HUES6 (cell line): ENCODE measurements at regions not wholly inside any gene's neighbourhood (a gene's known extent, or its start where the extent isn't known, plus 50 kb on each side); places are given as distances from the start of the nearest gene placed in this dataset.

Experiments
- H3K27ac ChIP-seq: 2 replicates; pipeline ENCODE4 v1.7.0; 2013; ENCODE audit warnings: low read depth, mild to moderate bottlenecking, low read length, inconsistent platforms
- H3K27me3 ChIP-seq: 2 replicates; pipeline ENCODE4 v1.6.1; 2013; ENCODE audit warnings: low read length; ENCODE audit not compliant: control insufficient read depth, insufficient read depth
- H3K36me3 ChIP-seq: 2 replicates; pipeline ENCODE4 v1.6.1; 2013; ENCODE audit warnings: low read length; ENCODE audit not compliant: control insufficient read depth, insufficient read depth
- H3K4me1 ChIP-seq: 2 replicates; pipeline ENCODE4 v1.6.1; 2013; ENCODE audit warnings: low read length; ENCODE audit not compliant: control insufficient read depth, insufficient read depth
- H3K4me3 ChIP-seq: 2 replicates; pipeline ENCODE4 v1.5.1; 2013; ENCODE audit warnings: low read depth, low read length
- H3K9ac ChIP-seq: one replicate; pipeline ENCODE4 v1.6.1; 2013; ENCODE audit warnings: mild to moderate bottlenecking, low read length
- H3K9me3 ChIP-seq: 2 replicates; pipeline ENCODE4 v1.6.1; 2013; ENCODE audit warnings: low read depth, low read length; ENCODE audit not compliant: control insufficient read depth, insufficient read depth

- no peaks in the 10 kb centered on the region for H3K9me3 ChIP-seq
- H3K4me1 ChIP-seq: no peaks in the 10 kb centered on the region
- no peaks in the 10 kb centered on the region for H3K27me3 ChIP-seq
- H3K36me3 ChIP-seq: no peaks in the 10 kb centered on the region
- no peak overlapping the region for H3K9ac ChIP-seq
- no peak overlapping the region for H3K4me3 ChIP-seq
- H3K27ac ChIP-seq: no peak overlapping the region
Observed at GRCh38 chr2:153197402-153198386, 280.9 kb downstream of the RPRM start.

- no peak overlapping the region for H3K27ac ChIP-seq
- no peaks in the 10 kb centered on the region for H3K36me3 ChIP-seq
- no peaks in the 10 kb centered on the region for H3K4me1 ChIP-seq
- H3K9me3 ChIP-seq: no peaks in the 10 kb centered on the region
- H3K4me3 ChIP-seq: no peak overlapping the region
- no peaks in the 10 kb centered on the region for H3K27me3 ChIP-seq
- H3K9ac ChIP-seq: no peak overlapping the region
Observed at GRCh38 chr2:153196378-153197058, 282.0 kb downstream of the RPRM start.

DNA sequence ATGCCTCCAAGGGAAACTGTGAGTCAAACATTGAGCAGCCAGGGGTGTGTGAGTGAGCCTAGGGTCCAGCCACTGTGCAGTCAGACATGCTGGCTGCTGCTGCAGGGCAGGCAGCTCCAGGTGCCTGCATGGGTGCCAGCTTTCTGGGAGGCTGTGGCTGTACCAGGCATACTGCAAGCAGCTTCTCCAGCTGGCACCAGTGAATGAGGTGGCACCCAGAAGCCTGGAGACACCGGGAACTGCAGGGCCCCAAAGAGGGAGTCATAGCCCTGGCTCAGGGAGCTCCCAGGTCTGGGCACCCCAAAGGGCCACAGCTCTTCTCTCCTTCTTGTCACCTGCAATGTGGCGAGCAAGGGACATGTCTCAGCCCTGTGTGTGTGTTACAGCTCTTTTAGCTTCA, 283.2 kb downstream of the RPRM start:
- no peak overlapping the region for H3K9ac ChIP-seq

DNA sequence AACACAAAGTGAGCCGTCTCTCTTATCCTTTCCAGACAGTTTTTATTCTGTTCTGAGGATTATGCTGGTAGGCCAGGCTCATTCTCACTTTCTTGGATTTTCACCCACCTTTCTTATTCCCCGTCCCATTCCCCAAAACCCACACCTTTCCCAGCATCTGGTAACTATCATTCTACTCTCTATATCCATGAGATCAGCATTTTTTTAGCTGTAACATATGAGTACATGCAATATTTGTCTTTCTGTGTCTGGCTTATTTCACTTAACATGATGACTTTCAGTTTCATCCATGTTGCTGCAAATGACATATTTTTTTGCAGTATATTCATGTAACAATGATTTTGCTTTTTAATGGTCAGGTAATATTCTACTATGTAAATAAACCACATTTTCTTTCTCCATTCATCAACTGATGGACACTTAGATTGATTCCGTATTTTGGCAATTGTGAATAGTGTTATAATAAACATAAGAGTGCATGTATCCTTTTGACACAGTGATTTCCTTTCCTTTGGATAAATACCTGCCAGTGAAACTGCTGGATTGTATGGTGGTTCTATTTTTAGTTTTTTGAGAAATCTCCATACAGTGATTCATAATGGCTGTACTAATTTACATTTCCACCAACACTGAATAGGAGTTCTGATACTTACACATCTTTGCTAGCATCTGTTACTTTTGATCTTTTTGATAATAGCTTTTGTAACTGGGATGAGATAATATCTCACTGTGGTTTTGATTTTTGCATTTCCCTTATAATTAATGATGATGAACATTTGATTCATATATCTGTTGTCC, 289.3 kb downstream of the RPRM start:
- Histone ChIP-seq H3K9ac (no peak overlapping the region), H3K4me3 (no peak overlapping the region), H3K9me3 (peaks cover 3% of the 10 kb centered on the region; the same call in 1 of the 2 replicates), H3K4me1 (no peaks in the 10 kb centered on the region), H3K27ac (no peak overlapping the region), H3K27me3 (no peaks in the 10 kb centered on the region), H3K36me3 (no peaks in the 10 kb centered on the region)

More for the DNA sequence above, 283.2 kb downstream of the RPRM start:
- H3K4me3 ChIP-seq: no peak overlapping the region
- H3K36me3 ChIP-seq: no peaks in the 10 kb centered on the region
- H3K27ac ChIP-seq: no peak overlapping the region
- no peaks in the 10 kb centered on the region for H3K27me3 ChIP-seq
- H3K4me1 ChIP-seq: no peaks in the 10 kb centered on the region
- H3K9me3 ChIP-seq: no peaks in the 10 kb centered on the region

DNA sequence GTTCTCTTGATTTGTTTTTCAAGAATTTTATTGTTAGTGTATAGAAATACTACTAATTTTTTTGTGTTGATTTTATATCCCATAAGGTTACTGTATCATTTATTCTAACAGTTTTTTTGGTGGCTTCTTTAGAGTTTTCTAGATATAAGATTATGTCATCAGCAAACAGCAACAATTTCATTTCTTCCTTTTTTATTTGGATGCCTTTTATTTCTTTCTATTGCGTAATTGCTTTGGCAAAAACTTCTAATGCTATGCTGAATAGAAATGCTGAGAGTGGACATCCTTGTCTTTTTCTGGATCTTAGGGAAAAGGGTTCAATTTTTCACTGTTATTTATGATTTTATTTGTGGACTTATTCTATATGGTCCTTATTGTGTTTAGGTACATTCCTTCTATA, 298.8 kb downstream of the RPRM start:
- no peak overlapping the region for H3K9ac ChIP-seq
- no peaks in the 10 kb centered on the region for H3K27me3 ChIP-seq
- H3K4me3 ChIP-seq: no peak overlapping the region
- H3K36me3 ChIP-seq: no peaks in the 10 kb centered on the region
- no peaks in the 10 kb centered on the region for H3K9me3 ChIP-seq
- H3K27ac ChIP-seq: no peak overlapping the region
- H3K4me1 ChIP-seq: no peaks in the 10 kb centered on the region

- Histone ChIP-seq H3K27me3 (no peaks in the 10 kb centered on the region), H3K9ac (no peak overlapping the region), H3K4me1 (no peaks in the 10 kb centered on the region), H3K27ac (no peak overlapping the region), H3K36me3 (no peaks in the 10 kb centered on the region), H3K9me3 (no peaks in the 10 kb centered on the region), H3K4me3 (no peak overlapping the region)
Observed at GRCh38 chr2:153169609-153170008, 309.0 kb downstream of the RPRM start.

DNA sequence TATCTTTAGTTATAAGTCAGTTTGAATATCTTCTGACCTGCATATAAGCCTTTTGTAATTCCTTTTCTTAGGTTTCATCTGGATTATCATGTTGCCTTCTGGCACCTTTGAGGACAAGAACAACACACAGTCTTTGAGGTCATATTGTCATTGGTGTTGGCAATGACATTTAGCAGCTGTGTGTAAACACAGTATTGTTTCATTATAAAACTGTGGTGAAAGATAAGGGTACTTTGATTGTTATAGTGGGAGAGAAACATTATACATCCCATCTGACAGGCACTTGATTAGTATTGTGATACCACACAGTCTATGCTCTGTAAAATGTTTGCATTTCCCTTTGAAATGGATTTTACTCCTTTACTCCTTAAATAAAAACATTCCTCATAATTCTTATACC, 313.5 kb downstream of the RPRM start:
- Histone ChIP-seq H3K27me3 (no peaks in the 10 kb centered on the region), H3K4me1 (no peaks in the 10 kb centered on the region), H3K27ac (no peak overlapping the region), H3K36me3 (no peaks in the 10 kb centered on the region), H3K4me3 (no peak overlapping the region), H3K9ac (no peak overlapping the region), H3K9me3 (no peaks in the 10 kb centered on the region)

DNA sequence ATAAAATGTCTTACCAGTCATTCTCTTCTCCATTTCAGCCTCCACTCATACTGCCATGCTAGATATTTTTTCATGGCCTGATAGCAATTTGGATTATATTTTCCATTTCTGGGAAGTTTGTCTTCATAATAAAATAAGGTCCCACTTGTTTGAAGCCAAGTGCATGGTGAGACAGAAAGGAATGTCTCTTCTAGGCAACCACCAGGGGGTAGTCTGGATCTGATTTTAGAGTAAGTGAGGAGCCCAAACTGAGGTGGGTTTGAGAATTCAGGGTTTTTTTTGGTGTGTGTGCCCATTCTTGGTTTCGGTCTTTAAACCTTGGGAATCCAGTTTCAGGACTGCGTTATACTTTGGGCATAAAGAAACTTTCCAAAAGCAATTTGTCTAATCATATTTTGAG, 315.5 kb downstream of the RPRM start:
- Histone ChIP-seq H3K9ac (no peak overlapping the region), H3K27ac (no peak overlapping the region), H3K36me3 (no peaks in the 10 kb centered on the region), H3K4me3 (no peak overlapping the region), H3K4me1 (no peaks in the 10 kb centered on the region), H3K9me3 (no peaks in the 10 kb centered on the region), H3K27me3 (no peaks in the 10 kb centered on the region)

- Histone ChIP-seq H3K27me3 (no peaks in the 10 kb centered on the region), H3K27ac (no peak overlapping the region), H3K36me3 (no peaks in the 10 kb centered on the region), H3K4me1 (no peaks in the 10 kb centered on the region), H3K4me3 (no peak overlapping the region), H3K9ac (no peak overlapping the region), H3K9me3 (no peaks in the 10 kb centered on the region)
Observed at GRCh38 chr2:153156743-153157142, 321.8 kb downstream of the RPRM start.

GRCh38 chr2:153152036-153152435, 326.5 kb downstream of the RPRM start:
- H3K4me1 ChIP-seq: no peaks in the 10 kb centered on the region
- H3K27me3 ChIP-seq: no peaks in the 10 kb centered on the region
- H3K27ac ChIP-seq: no peak overlapping the region
- H3K9me3 ChIP-seq: no peaks in the 10 kb centered on the region
- no peak overlapping the region for H3K4me3 ChIP-seq
- H3K9ac ChIP-seq: no peak overlapping the region
- no peaks in the 10 kb centered on the region for H3K36me3 ChIP-seq
